OCI-LY1 (cell line): ENCODE measurements at regions not wholly inside any gene's neighbourhood (a gene's known extent, or its start where the extent isn't known, plus 50 kb on each side); places are given as distances from the start of the nearest gene placed in this dataset.

Experiments
- H2AFZ ChIP-seq: fragments of 200-600 bp; sonication (generic), shearing (Covaris generic); 2 replicates; pipeline ENCODE4 v1.6.0; 2014; ENCODE audit warnings: antibody characterized with exemption, mild to moderate bottlenecking, low read length
- H3F3A ChIP-seq: fragments of 200-600 bp; sonication (generic), shearing (Covaris generic); 2 replicates; pipeline ENCODE4 v1.6.0; 2014; ENCODE audit warnings: mild to moderate bottlenecking, antibody characterized with exemption, low read length, moderate library complexity; ENCODE audit not compliant: insufficient read depth
- H3K27ac ChIP-seq: fragments of 200-600 bp; sonication (generic); 2 replicates; pipeline ENCODE4 v1.5.1; 2014; ENCODE audit warnings: low read length, mixed run types, mild to moderate bottlenecking, low read depth; ENCODE audit not compliant: poor library complexity, severe bottlenecking
- H3K27me3 ChIP-seq: fragments of 200-600 bp; sonication (generic); 2 replicates; pipeline ENCODE4 v1.6.0; 2014; ENCODE audit warnings: antibody characterized with exemption, mild to moderate bottlenecking, low read length, moderate library complexity; ENCODE audit not compliant: insufficient read depth
- H3K36me3 ChIP-seq: fragments of 200-600 bp; sonication (generic); 2 replicates; pipeline ENCODE4 v1.6.1; 2014; ENCODE audit warnings: mild to moderate bottlenecking, antibody characterized with exemption, low read length, moderate library complexity, mixed read lengths; ENCODE audit not compliant: insufficient read depth
- H3K4me1 ChIP-seq: fragments of 200-600 bp; sonication (generic); 2 replicates; pipeline ENCODE4 v1.5.1; 2014; ENCODE audit warnings: mild to moderate bottlenecking, low read length, moderate library complexity; ENCODE audit not compliant: insufficient read depth, severe bottlenecking
- H3K4me2 ChIP-seq: fragments of 200-600 bp; sonication (generic), shearing (Covaris generic); 2 replicates; pipeline ENCODE4 v1.6.1; 2014; ENCODE audit warnings: low read length
- H3K4me3 ChIP-seq: fragments of 200-600 bp; sonication (generic); 2 replicates; pipeline ENCODE4 v1.5.1; 2014; ENCODE audit warnings: low read length, low read depth, mild to moderate bottlenecking, mixed read lengths; ENCODE audit not compliant: poor library complexity, severe bottlenecking
- H3K79me2 ChIP-seq: fragments of 200-600 bp; shearing (Covaris generic); 2 replicates; pipeline ENCODE4 v1.6.1; 2016; ENCODE audit warnings: mixed run types, low read length, mixed read lengths; ENCODE audit not compliant: insufficient read depth
- H3K9ac ChIP-seq: fragments of 200-600 bp; sonication (generic), shearing (Covaris generic); 2 replicates; pipeline ENCODE4 v1.6.1; 2014; ENCODE audit warnings: mild to moderate bottlenecking, low read length, mixed read lengths
- H3K9me2 ChIP-seq: fragments of 200-600 bp; sonication (generic), shearing (Covaris generic); 2 replicates; pipeline ENCODE4 v1.6.1; 2014; ENCODE audit warnings: low read depth, mild to moderate bottlenecking, low read length, mixed read lengths
- H3K9me3 ChIP-seq: fragments of 200-600 bp; shearing (Covaris generic); 2 replicates; pipeline ENCODE4 v1.6.1; 2014; ENCODE audit warnings: low read length, mixed read lengths
- H4K20me1 ChIP-seq: fragments of 200-600 bp; sonication (generic), shearing (Covaris generic); 2 replicates; pipeline ENCODE4 v1.6.0; 2016; ENCODE audit warnings: mild to moderate bottlenecking, low read length; ENCODE audit not compliant: insufficient read depth
- EZH2 ChIP-seq: fragments of 200-600 bp; sonication (generic), shearing (Covaris generic); IDR thresholded peaks from 2 replicates; pipeline ENCODE4 v1.8.0; 2017; ENCODE audit warnings: borderline replicate concordance, mixed run types, mild to moderate bottlenecking, antibody characterized with exemption, low read length, moderate library complexity, mixed read lengths
- TF ChIP-seq, protein P1 (sequence below): fragments of 200-600 bp; sonication (generic), shearing (Covaris generic); IDR thresholded peaks from 2 replicates; pipeline ENCODE4 v1.5.1; 2017; ENCODE audit warnings: mild to moderate bottlenecking, antibody characterized with exemption, low read length, moderate library complexity, mixed read lengths

DNA sequence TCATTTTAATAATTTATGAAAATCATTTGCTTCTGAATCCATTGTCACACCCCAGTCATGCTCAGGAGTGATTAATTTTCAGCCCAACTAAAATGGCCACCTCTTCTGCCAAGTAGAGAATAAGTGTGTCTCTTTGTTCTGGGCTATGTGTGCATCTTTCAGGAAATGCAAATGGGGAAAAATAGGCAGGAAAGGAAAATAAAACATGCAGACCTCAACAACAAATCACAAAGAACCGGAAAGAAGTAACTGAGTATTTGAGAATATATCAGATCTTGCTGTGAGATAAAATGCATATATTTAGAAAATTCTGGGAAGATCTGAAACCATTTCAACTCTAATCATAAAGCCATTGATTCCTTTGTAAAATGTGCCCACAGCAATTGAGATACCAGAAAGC lies 763.9 kb downstream of the GALC start:
- Histone ChIP-seq H3K4me2 (no peak overlapping the region), H3K4me1 (no peaks in the 10 kb centered on the region), H3K9ac (no peak overlapping the region), H3F3A (no peaks in the 10 kb centered on the region), H2AFZ (no peak overlapping the region), H3K9me3 (no peaks in the 10 kb centered on the region), H3K27ac (no peak overlapping the region), H4K20me1 (no peaks in the 10 kb centered on the region), H3K4me3 (no peak overlapping the region), H3K36me3 (no peaks in the 10 kb centered on the region), H3K79me2 (no peaks in the 10 kb centered on the region), H3K9me2 (no peaks in the 10 kb centered on the region), H3K27me3 (no peaks in the 10 kb centered on the region)
- TF ChIP-seq EZH2, result no peak
- TF ChIP-seq, protein P1, sequence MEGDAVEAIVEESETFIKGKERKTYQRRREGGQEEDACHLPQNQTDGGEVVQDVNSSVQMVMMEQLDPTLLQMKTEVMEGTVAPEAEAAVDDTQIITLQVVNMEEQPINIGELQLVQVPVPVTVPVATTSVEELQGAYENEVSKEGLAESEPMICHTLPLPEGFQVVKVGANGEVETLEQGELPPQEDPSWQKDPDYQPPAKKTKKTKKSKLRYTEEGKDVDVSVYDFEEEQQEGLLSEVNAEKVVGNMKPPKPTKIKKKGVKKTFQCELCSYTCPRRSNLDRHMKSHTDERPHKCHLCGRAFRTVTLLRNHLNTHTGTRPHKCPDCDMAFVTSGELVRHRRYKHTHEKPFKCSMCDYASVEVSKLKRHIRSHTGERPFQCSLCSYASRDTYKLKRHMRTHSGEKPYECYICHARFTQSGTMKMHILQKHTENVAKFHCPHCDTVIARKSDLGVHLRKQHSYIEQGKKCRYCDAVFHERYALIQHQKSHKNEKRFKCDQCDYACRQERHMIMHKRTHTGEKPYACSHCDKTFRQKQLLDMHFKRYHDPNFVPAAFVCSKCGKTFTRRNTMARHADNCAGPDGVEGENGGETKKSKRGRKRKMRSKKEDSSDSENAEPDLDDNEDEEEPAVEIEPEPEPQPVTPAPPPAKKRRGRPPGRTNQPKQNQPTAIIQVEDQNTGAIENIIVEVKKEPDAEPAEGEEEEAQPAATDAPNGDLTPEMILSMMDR, result no peak

DNA sequence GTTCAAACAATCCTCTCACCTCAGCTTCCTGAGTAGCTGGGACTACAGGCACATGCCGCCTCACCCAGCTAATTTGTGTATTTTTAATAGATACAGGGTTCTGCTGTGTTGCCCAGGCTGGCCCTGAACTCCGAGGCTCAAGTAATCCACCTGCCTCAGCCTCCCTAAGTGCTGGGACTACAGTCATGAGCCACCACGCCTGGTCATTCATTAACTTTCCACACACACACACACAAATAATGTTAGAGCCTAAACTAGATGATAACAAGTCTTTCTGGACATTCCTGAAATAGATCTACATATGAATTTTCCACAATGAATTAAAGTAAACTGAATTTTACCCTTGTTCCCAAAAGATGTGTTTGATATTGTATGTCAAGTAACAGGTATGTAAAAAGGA lies 776.0 kb downstream of the GALC start:
- no peak overlapping the region for H3K4me2 ChIP-seq
- no peak overlapping the region for H3K4me3 ChIP-seq
- no peaks in the 10 kb centered on the region for H3K36me3 ChIP-seq
- TF ChIP-seq, protein P1, result no peak
- no peak for TF ChIP-seq EZH2
- no peaks in the 10 kb centered on the region for H4K20me1 ChIP-seq
- H2AFZ ChIP-seq, result no peak overlapping the region
- no peaks in the 10 kb centered on the region for H3K9me2 ChIP-seq
- H3K9ac ChIP-seq, result no peak overlapping the region
- H3K9me3 ChIP-seq, result no peaks in the 10 kb centered on the region
- H3K4me1 ChIP-seq, result no peaks in the 10 kb centered on the region
- no peaks in the 10 kb centered on the region for H3F3A ChIP-seq
- no peaks in the 10 kb centered on the region for H3K79me2 ChIP-seq
- no peaks in the 10 kb centered on the region for H3K27me3 ChIP-seq
- H3K27ac ChIP-seq, result no peak overlapping the region

DNA sequence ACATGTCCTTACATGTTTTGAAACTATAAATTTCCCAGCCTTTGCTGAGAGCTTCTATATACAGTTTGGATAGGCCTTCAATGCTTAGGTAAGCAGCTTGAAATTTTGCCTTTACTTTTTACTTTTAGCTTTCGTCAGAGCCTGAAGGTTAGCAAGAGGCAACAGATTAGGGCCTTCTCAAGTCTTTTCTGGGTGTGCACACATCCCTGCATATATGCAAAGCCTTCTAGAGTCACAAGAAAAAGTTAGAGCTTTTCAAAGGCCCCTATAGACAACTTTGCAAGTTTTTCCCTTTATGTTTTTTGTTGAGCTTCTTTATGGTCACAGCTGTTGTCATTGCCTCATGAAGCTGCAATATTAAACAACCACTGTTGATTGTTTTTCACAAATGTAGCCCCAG lies 778.4 kb downstream of the GALC start:
- Histone ChIP-seq H3K27ac (no peak overlapping the region), H3K9me3 (no peaks in the 10 kb centered on the region), H3F3A (no peaks in the 10 kb centered on the region), H2AFZ (no peak overlapping the region), H3K4me3 (no peak overlapping the region), H3K27me3 (no peaks in the 10 kb centered on the region), H3K4me2 (no peak overlapping the region), H3K79me2 (no peaks in the 10 kb centered on the region), H3K9ac (no peak overlapping the region), H4K20me1 (no peaks in the 10 kb centered on the region), H3K9me2 (no peaks in the 10 kb centered on the region; the same call in 1 of the 2 replicates), H3K4me1 (no peaks in the 10 kb centered on the region), H3K36me3 (no peaks in the 10 kb centered on the region)
- no peak for TF ChIP-seq EZH2

- no peaks in the 10 kb centered on the region for H3F3A ChIP-seq
- no peaks in the 10 kb centered on the region for H3K79me2 ChIP-seq
- no peaks in the 10 kb centered on the region for H4K20me1 ChIP-seq
- no peak overlapping the region for H3K4me3 ChIP-seq
- H3K36me3 ChIP-seq, result no peaks in the 10 kb centered on the region
- H3K4me1 ChIP-seq, result no peaks in the 10 kb centered on the region
- no peaks in the 10 kb centered on the region for H3K9me3 ChIP-seq
- no peak overlapping the region for H3K9ac ChIP-seq
- H3K27ac ChIP-seq, result no peak overlapping the region
- no peak overlapping the region for H2AFZ ChIP-seq
- TF ChIP-seq, protein P1, result no peak
- no peak for TF ChIP-seq EZH2
- no peak overlapping the region for H3K4me2 ChIP-seq
- no peaks in the 10 kb centered on the region for H3K27me3 ChIP-seq
- H3K9me2 ChIP-seq, result no peaks in the 10 kb centered on the region; the same call in 1 of the 2 replicates
Observed at GRCh38 chr14:87207756-87208155, 785.2 kb downstream of the GALC start.
